ENCODE measurements at regions not wholly inside any gene's neighbourhood (a gene's known extent, or its start where the extent isn't known, plus 50 kb on each side); places are given as distances from the start of the nearest gene placed in this dataset.

DNA sequence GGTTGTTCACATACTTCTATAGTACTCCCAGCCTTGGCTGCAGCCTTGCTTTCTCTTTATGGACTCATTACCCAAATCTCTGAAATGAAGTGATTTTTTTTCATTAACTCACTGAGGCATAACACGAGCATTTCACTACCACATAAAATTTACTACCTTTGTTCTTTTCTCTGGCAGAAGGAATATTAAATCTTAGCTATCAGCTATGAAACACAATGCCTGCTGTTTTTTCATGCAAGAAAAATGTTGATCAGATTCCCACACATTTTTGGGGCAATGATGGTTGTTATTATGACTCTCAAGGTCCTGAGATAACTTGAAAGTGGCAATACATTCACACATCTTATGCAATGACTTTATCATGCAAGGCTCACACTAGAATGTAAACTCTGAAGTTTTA, 225.3 kb upstream of the ATP2B1 start:
- TF ChIP-seq, protein P1, sequence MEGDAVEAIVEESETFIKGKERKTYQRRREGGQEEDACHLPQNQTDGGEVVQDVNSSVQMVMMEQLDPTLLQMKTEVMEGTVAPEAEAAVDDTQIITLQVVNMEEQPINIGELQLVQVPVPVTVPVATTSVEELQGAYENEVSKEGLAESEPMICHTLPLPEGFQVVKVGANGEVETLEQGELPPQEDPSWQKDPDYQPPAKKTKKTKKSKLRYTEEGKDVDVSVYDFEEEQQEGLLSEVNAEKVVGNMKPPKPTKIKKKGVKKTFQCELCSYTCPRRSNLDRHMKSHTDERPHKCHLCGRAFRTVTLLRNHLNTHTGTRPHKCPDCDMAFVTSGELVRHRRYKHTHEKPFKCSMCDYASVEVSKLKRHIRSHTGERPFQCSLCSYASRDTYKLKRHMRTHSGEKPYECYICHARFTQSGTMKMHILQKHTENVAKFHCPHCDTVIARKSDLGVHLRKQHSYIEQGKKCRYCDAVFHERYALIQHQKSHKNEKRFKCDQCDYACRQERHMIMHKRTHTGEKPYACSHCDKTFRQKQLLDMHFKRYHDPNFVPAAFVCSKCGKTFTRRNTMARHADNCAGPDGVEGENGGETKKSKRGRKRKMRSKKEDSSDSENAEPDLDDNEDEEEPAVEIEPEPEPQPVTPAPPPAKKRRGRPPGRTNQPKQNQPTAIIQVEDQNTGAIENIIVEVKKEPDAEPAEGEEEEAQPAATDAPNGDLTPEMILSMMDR (IDR thresholded peaks at IDR 0.05), result no peak
- no peak for TF ChIP-seq POLR2A (IDR thresholded peaks at IDR 0.05)
